GM18870 (cell line): ENCODE measurements at regions not wholly inside any gene's neighbourhood (a gene's known extent, or its start where the extent isn't known, plus 50 kb on each side); places are given as distances from the start of the nearest gene placed in this dataset.
A peak's percentile ranks its signal among the peaks of the same experiment; 100 is the strongest.

Source experiments
- ATAC-seq: cut with Tn5 transposase; IDR thresholded peaks from one replicate; pipeline ENCODE4 v1.9.1; 2021; ENCODE audit warnings: moderate library complexity; ENCODE audit not compliant: unreplicated experiment

- ATAC-seq = no peak
Observed at GRCh38 chr11:133697603-133698180, 147.6 kb downstream of the SPATA19 start.

GRCh38 chr11:133697161-133697560 is 148.2 kb downstream of the SPATA19 start:
- ATAC-seq = no peak

GRCh38 chr11:133695387-133695786 is 149.9 kb downstream of the SPATA19 start:
- ATAC-seq = no peak

- no peak for ATAC-seq
Observed at GRCh38 chr11:133694701-133695100, 150.6 kb downstream of the SPATA19 start.

GRCh38 chr11:133693110-133693509 is 152.2 kb downstream of the SPATA19 start:
- no peak for ATAC-seq

GRCh38 chr11:133692126-133692934 is 153.0 kb downstream of the SPATA19 start:
- no peak for ATAC-seq

GRCh38 chr11:133687781-133688180 is 155.5 kb upstream of the OPCML start:
- ATAC-seq = no peak

GRCh38 chr11:133681901-133682300 is 149.6 kb upstream of the OPCML start:
- no peak for ATAC-seq

GRCh38 chr11:133679896-133680295 is 147.6 kb upstream of the OPCML start:
- no peak for ATAC-seq

GRCh38 chr11:133678191-133678590 is 145.9 kb upstream of the OPCML start:
- no peak for ATAC-seq

- ATAC-seq = no peak
Observed at GRCh38 chr11:133677387-133677786, 145.1 kb upstream of the OPCML start.

- ATAC-seq = no peak
Observed at GRCh38 chr11:133676265-133676664, 144.0 kb upstream of the OPCML start.

- ATAC-seq = no peak
Observed at GRCh38 chr11:133669371-133670053, 137.2 kb upstream of the OPCML start.

- no peak for ATAC-seq
Observed at GRCh38 chr11:133663135-133663985, 131.1 kb upstream of the OPCML start.

- no peak for ATAC-seq
Observed at GRCh38 chr11:133661846-133662245, 129.5 kb upstream of the OPCML start.

- ATAC-seq = no peak
Observed at GRCh38 chr11:133660202-133660568, 127.9 kb upstream of the OPCML start.

GRCh38 chr11:133659538-133660201 is 127.4 kb upstream of the OPCML start:
- peak; percentile 73 for ATAC-seq

- ATAC-seq = no peak
Observed at GRCh38 chr11:133657054-133657453, 124.8 kb upstream of the OPCML start.

GRCh38 chr11:133656082-133656635 is 123.9 kb upstream of the OPCML start:
- no peak for ATAC-seq

GRCh38 chr11:133654630-133655212 is 122.4 kb upstream of the OPCML start:
- ATAC-seq = no peak
